PC-3 (cell line): ENCODE measurements at regions not wholly inside any gene's neighbourhood (a gene's known extent, or its start where the extent isn't known, plus 50 kb on each side); places are given as distances from the start of the nearest gene placed in this dataset.
A peak's percentile ranks its signal among the peaks of the same experiment; 100 is the strongest.

Experiments
- ATAC-seq: fragments of 200-7000 bp; cut with Tn5 transposase; 2 replicates; pipeline ENCODE4 v1.9.1; 2020; ENCODE audit warnings: mild to moderate bottlenecking, moderate library complexity
- BruUV-seq: library from RNA; stranded (reverse); fragments of 400-500 nt; replicated peaks from 2 replicates; lab custom pipeline; 2021; lab: Mats Ljungman, UMichigan
- CTCF ChIA-PET: fragments of 300-600 bp; sonication (Branson Sonifier 250); formaldehyde crosslinking; loops from one replicate; lab custom pipeline; 2022; ENCODE audit warnings: antibody characterized with exemption; lab: Charles Lee
- POLR2A ChIA-PET: fragments of 300-600 bp; sonication (Branson Sonifier 250); formaldehyde crosslinking; loops from one replicate; lab custom pipeline; 2022; ENCODE audit warnings: antibody characterized with exemption; ENCODE audit not compliant: unreplicated experiment; lab: Charles Lee
- DNase-seq: peaks from one replicate; pipeline ENCODE4 v3.0.0-alpha.2; 2015
- H2AFZ ChIP-seq: fragments of 300-600 bp; sonication (generic); 2 replicates; pipeline ENCODE4 v1.6.0; 2016; ENCODE audit warnings: antibody characterized with exemption, low read length
- H3F3A ChIP-seq: fragments of 300-600 bp; sonication (generic); one replicate; pipeline ENCODE4 v1.6.0; 2017; ENCODE audit warnings: antibody characterized with exemption, low read length, control low read depth, mild to moderate bottlenecking; ENCODE audit not compliant: unreplicated experiment
- H3K27ac ChIP-seq: fragments of 300-600 bp; sonication (generic); 2 replicates; pipeline ENCODE4 v1.5.1; 2016; ENCODE audit warnings: mild to moderate bottlenecking, low read length
- H3K27me3 ChIP-seq: fragments of 300-600 bp; sonication (generic); 2 replicates; pipeline ENCODE4 v1.6.1; 2016; ENCODE audit warnings: low read length, mixed read lengths
- H3K36me3 ChIP-seq: fragments of 300-600 bp; sonication (generic); 2 replicates; pipeline ENCODE4 v1.6.1; 2016; ENCODE audit warnings: low read depth, mixed run types, low read length, mixed read lengths
- H3K4me1 ChIP-seq: fragments of 300-600 bp; sonication (generic); 2 replicates; pipeline ENCODE4 v1.5.1; 2016; ENCODE audit warnings: low read length; ENCODE audit not compliant: insufficient read depth
- H3K4me2 ChIP-seq: fragments of 300-600 bp; sonication (generic); 2 replicates; pipeline ENCODE4 v1.6.0; 2016; ENCODE audit warnings: low read length
- H3K4me3 ChIP-seq: fragments of 300-600 bp; sonication (generic); 2 replicates; pipeline ENCODE4 v1.5.1; 2016; ENCODE audit warnings: mild to moderate bottlenecking, low read length, mixed read lengths
- H3K79me2 ChIP-seq: fragments of 300-600 bp; sonication (generic); 2 replicates; pipeline ENCODE4 v1.6.1; 2017; ENCODE audit warnings: low read length, mixed read lengths
- H3K9ac ChIP-seq: fragments of 300-600 bp; sonication (generic); 2 replicates; pipeline ENCODE4 v1.6.0; 2016; ENCODE audit warnings: mild to moderate bottlenecking, low read length
- H3K9me2 ChIP-seq: fragments of 300-600 bp; sonication (generic); replicated peaks from 2 replicates; pipeline ENCODE4 v1.6.1; 2016; ENCODE audit warnings: mixed run types, low read length, mixed read lengths
- H3K9me3 ChIP-seq: fragments of 300-600 bp; sonication (generic); 2 replicates; pipeline ENCODE4 v1.6.1; 2016; ENCODE audit warnings: low read length, mixed read lengths
- H4K20me1 ChIP-seq: fragments of 300-600 bp; sonication (generic); 2 replicates; pipeline ENCODE4 v1.6.1; 2016; ENCODE audit warnings: low read length, mixed read lengths
- CTCF ChIP-seq: fragments of 300-600 bp; sonication (generic); conservative IDR thresholded peaks from 2 replicates; pipeline ENCODE4 v1.5.1; 2017; ENCODE audit warnings: antibody characterized with exemption, low read depth, mild to moderate bottlenecking, low read length
- EZH2 ChIP-seq: fragments of 300-600 bp; sonication (generic); IDR thresholded peaks from one replicate; pipeline ENCODE4 v1.6.1; 2017; ENCODE audit warnings: antibody characterized with exemption, mild to moderate bottlenecking, low read length; ENCODE audit not compliant: unreplicated experiment
- EZH2phosphoT487 ChIP-seq: fragments of 300-600 bp; sonication (generic); IDR thresholded peaks from 2 replicates; pipeline ENCODE4 v1.6.1; 2018; ENCODE audit warnings: mild to moderate bottlenecking, antibody characterized with exemption, low read length, borderline replicate concordance
- intact Hi-C: fragments of 100-400 bp; cut with micrococcal nuclease; formaldehyde crosslinking; loops from 2 replicates; pipeline ENCODE4 v1.9.0; 2023

GRCh38 chr6:81401970-81402690 is 350.4 kb downstream of the TENT5A start:
- no peaks in the 10 kb centered on the region for H3K9me3 ChIP-seq
- no peaks in the 10 kb centered on the region for H4K20me1 ChIP-seq
- H2AFZ ChIP-seq = no peak overlapping the region
- H3K4me1 ChIP-seq = 0 out of 2 replicates have a peak, but pooled peaks cover 3% of the 10 kb centered on the region
- H3K27ac ChIP-seq = no peak overlapping the region
- no peaks in the 10 kb centered on the region for H3K9me2 ChIP-seq
- TF ChIP-seq EZH2phosphoT487 (no peak), CTCF (no peak), EZH2 (no peak)
- no TSS peak for BruUV-seq
- DNase-seq (peak; percentile 17), ATAC-seq (peak; percentile 60)
- no peaks in the 10 kb centered on the region for H3K79me2 ChIP-seq
- no peak overlapping the region for H3K9ac ChIP-seq
- H3K4me3 ChIP-seq = no peak overlapping the region
- no peaks in the 10 kb centered on the region for H3K36me3 ChIP-seq
- intact Hi-C loops = no loop called here
- H3K4me2 ChIP-seq = no peak overlapping the region
- ChIA-PET POLR2A (interaction anchor here (0.7 kb wide), 1 partner anchor 326 kb away, joined by 4 read pairs; no protein-coding TSS in a partner anchor), CTCF (no interaction called here)
- no peaks in the 10 kb centered on the region for H3K27me3 ChIP-seq
- H3F3A ChIP-seq = no peaks in the 10 kb centered on the region

GRCh38 chr6:81396916-81397315 is 355.6 kb downstream of the TENT5A start:
- Histone ChIP-seq H3K27ac (no peak overlapping the region), H3K4me3 (no peak overlapping the region), H3K27me3 (no peaks in the 10 kb centered on the region), H3K36me3 (no peaks in the 10 kb centered on the region), H4K20me1 (no peaks in the 10 kb centered on the region), H3K9me3 (no peaks in the 10 kb centered on the region), H3K9ac (no peak overlapping the region), H2AFZ (no peak overlapping the region), H3K4me1 (no peaks in the 10 kb centered on the region), H3F3A (no peaks in the 10 kb centered on the region), H3K79me2 (no peaks in the 10 kb centered on the region), H3K4me2 (no peak overlapping the region), H3K9me2 (no peaks in the 10 kb centered on the region)
- no peak for ATAC-seq
- intact Hi-C loops = no loop called here
- no TSS peak for BruUV-seq
- ChIA-PET CTCF (no interaction called here), POLR2A (no interaction called here)
- TF ChIP-seq EZH2 (no peak), EZH2phosphoT487 (no peak), CTCF (no peak)
- DNase-seq = no peak

DNA sequence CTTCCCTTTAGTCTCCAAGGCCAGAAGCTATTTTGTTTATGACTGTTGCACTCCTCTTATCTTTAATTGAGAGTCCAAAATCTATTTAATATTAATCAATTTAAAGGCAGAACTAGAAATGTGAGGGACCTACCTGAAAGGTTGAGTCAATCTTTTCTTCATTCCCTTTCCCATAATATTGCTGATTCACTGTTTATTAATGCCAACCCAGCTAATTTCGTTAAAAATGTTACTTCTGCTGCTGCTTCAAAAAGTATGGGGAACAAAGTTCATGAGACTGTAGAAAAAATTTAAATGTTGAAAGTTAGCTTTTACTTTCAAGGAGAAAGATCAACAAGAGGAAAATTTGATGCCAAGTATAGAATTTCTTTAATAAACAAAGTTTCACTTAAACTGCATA is 365.3 kb downstream of the TENT5A start:
- Histone ChIP-seq H3K4me3 (no peak overlapping the region), H3K36me3 (no peaks in the 10 kb centered on the region), H3K9ac (no peak overlapping the region), H3K4me2 (no peak overlapping the region), H2AFZ (no peak overlapping the region), H3F3A (no peaks in the 10 kb centered on the region), H3K9me3 (no peaks in the 10 kb centered on the region), H3K27ac (no peak overlapping the region), H3K27me3 (no peaks in the 10 kb centered on the region), H3K9me2 (no peaks in the 10 kb centered on the region), H4K20me1 (no peaks in the 10 kb centered on the region), H3K4me1 (no peaks in the 10 kb centered on the region), H3K79me2 (no peaks in the 10 kb centered on the region)
- ChIA-PET CTCF (no interaction called here), POLR2A (no interaction called here)
- no TSS peak for BruUV-seq
- TF ChIP-seq EZH2 = no peak
- no peak for TF ChIP-seq EZH2phosphoT487
- no peak for TF ChIP-seq CTCF
- intact Hi-C loops = no loop called here
- no peak for DNase-seq
- ATAC-seq = no peak
